ENCODE measurements at regions not wholly inside any gene's neighbourhood (a gene's known extent, or its start where the extent isn't known, plus 50 kb on each side); places are given as distances from the start of the nearest gene placed in this dataset.

DNA sequence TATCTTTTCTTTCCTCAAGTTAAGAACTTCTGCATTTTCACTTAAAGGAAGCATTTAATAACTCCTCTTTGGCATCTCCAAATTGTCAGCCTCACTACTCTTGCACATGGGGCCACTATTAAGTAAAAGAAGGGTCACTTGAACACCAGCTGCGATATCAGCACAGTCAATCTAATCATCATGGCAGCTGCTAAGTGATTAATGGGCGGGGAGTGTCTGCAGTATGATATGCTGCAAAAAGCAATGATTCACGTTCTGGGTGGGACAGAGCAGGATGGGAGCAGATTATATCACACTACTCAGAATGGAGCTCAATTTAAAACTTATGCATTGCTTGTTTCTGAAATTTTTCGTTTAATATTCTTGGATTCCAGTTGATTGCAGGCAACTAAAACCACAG is 447.4 kb upstream of the PFKP start:
- no peak overlapping the region for H3K4ac ChIP-seq (ENCODE audit: low read depth, low read length)
- no peaks in the 10 kb centered on the region for H3K79me1 ChIP-seq (ENCODE audit: low read depth in 1 of 2, low read length in 2 of 2)
- H2AK5ac ChIP-seq (ENCODE audit: low read depth, low read length): no peak overlapping the region
- H3K9me1 ChIP-seq (ENCODE audit: insufficient read depth, low read length): no peaks in the 10 kb centered on the region
- H2BK5ac ChIP-seq (ENCODE audit: low read depth, low read length, poor library complexity, severe bottlenecking): no peak overlapping the region
- no peak overlapping the region for H4K91ac ChIP-seq (ENCODE audit: insufficient read depth, low read depth, low read length)
- WGBS, 2 experiments (ENCODE audit: extremely low coverage in 2 of 2, insufficient read length in 1 of 2): no CpG with 5 or more reads among the region's 4 CpGs
- H2BK15ac ChIP-seq (ENCODE audit: low read depth, low read length): no peak overlapping the region
- H2AFZ ChIP-seq (replicated peaks; ENCODE audit: low read length, poor library complexity): no peak overlapping the region
- dilution Hi-C loops (cut with HindIII; ENCODE audit: low sequenced_read_pairs, unreplicated experiment) (no loop called here), intact Hi-C loops (cut with micrococcal nuclease) (no loop called here), in situ Hi-C loops (cut with MboI; ENCODE audit: low sequenced_read_pairs) (no loop called here)
- ChIA-PET POLR2A (ENCODE audit: unreplicated experiment) (no interaction called here), CTCF (no interaction called here)
- H2BK120ac ChIP-seq (ENCODE audit: low read depth, low read length): no peak overlapping the region
- peaks cover 24% of the 10 kb centered on the region for H3K9me3 ChIP-seq (ENCODE audit: control insufficient read depth, insufficient read depth, low read length)
- no peak overlapping the region for H3K4me2 ChIP-seq (ENCODE audit: low read depth, low read length)
- H3K4me1 ChIP-seq (ENCODE audit: control insufficient read depth, insufficient read depth, low read length): no peaks in the 10 kb centered on the region
- no peaks in the 10 kb centered on the region for H3K27me3 ChIP-seq (ENCODE audit: control insufficient read depth, insufficient read depth, low read length)
- H2BK20ac ChIP-seq (ENCODE audit: low read depth, low read length): no peak overlapping the region
- no peak for TF ChIP-seq POLR2A (IDR thresholded peaks at IDR 0.05; ENCODE audit: low read depth, low read length)
- no peak for TF ChIP-seq MAFK (IDR thresholded peaks at IDR 0.05; ENCODE audit: low read depth, low read length)
- no peak for TF ChIP-seq RFX5 (IDR thresholded peaks at IDR 0.05; ENCODE audit: low read depth, low read length)
- no peak for TF ChIP-seq MXI1 (IDR thresholded peaks at IDR 0.05; ENCODE audit: borderline replicate concordance, low read depth, low read length)
- no peak for TF ChIP-seq FOS (IDR thresholded peaks at IDR 0.05; ENCODE audit: low read depth, low read length)
- TF ChIP-seq RAD21 (IDR thresholded peaks at IDR 0.05; ENCODE audit: low read length): no peak
- no peak for DNase-seq
- no peak overlapping the region for H4K5ac ChIP-seq (ENCODE audit: low read depth, low read length)
- no peak for ATAC-seq (ENCODE audit: low read depth)
- H2AK9ac ChIP-seq (replicated peaks; ENCODE audit: low read depth, low read length, poor library complexity): no peak overlapping the region
- no peak overlapping the region for H4K8ac ChIP-seq (ENCODE audit: low read depth in 2 of 2, low read length in 2 of 2)
- H3K4me3 ChIP-seq (ENCODE audit: insufficient read depth, low read depth, low read length): no peak overlapping the region
- H4K20me1 ChIP-seq (ENCODE audit: insufficient read depth, low read length): no peaks in the 10 kb centered on the region
- no peak overlapping the region for H3K18ac ChIP-seq (ENCODE audit: low read depth, low read length)
- no peak overlapping the region for H3K27ac ChIP-seq (ENCODE audit: insufficient read depth, low read length)
- BruUV-seq (replicated peaks): no TSS peak
- H3K36me3 ChIP-seq (ENCODE audit: control insufficient read depth, insufficient read depth, low read length): no peaks in the 10 kb centered on the region
- no peak overlapping the region for H3K23ac ChIP-seq (ENCODE audit: low read depth, low read length)
- H3K56ac ChIP-seq (ENCODE audit: extremely low read depth, insufficient read depth, low read length): no peak overlapping the region
- H3K9ac ChIP-seq (ENCODE audit: low read depth, low read length): no peak overlapping the region
- no peak overlapping the region for H3K14ac ChIP-seq (replicated peaks; ENCODE audit: low read depth, low read length)
